ENCODE measurements at regions not wholly inside any gene's neighbourhood (a gene's known extent, or its start where the extent isn't known, plus 50 kb on each side); places are given as distances from the start of the nearest gene placed in this dataset.

DNA sequence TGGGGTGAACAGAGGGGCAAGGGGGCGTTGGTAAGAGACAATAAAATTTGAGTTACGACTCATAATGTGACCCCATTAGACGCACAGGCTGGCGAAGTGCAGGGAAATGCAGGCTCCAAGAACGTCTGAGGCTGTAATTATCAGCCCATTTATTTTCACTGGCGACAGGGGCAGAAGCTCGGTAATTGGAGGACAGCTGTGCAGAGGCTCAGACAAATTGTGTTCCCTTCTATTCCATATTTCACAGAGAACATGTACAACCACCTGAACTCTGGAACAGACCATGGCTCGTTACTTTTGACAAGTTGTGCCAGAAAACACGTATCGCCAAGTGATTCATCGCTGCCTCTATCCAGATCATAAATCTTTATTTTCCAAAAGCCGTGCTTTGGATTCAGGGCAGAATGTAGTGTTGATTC lies 137.3 kb upstream of the FRMD4A start:
- no peak overlapping the region for H3K4me3 ChIP-seq (ENCODE audit: low read length)
- 91% methylated on average over 12 of the region's 12 CpGs for WGBS
- H3K27me3 ChIP-seq (ENCODE audit: insufficient read depth, low read length) = no peaks in the 10 kb centered on the region
- no peak overlapping the region for H3K27ac ChIP-seq (ENCODE audit: low read depth, low read length)
- no peak overlapping the region for H3K9ac ChIP-seq (ENCODE audit: low read depth, low read length)
- H3K36me3 ChIP-seq (ENCODE audit: insufficient read depth, low read length) = no peaks in the 10 kb centered on the region
- peaks cover 3% of the 10 kb centered on the region; the same call in 1 of the 2 replicates for H3K9me3 ChIP-seq (ENCODE audit: insufficient read depth, low read depth, low read length)
- H3K4me1 ChIP-seq (ENCODE audit: insufficient read depth, low read length) = no peaks in the 10 kb centered on the region

DNA sequence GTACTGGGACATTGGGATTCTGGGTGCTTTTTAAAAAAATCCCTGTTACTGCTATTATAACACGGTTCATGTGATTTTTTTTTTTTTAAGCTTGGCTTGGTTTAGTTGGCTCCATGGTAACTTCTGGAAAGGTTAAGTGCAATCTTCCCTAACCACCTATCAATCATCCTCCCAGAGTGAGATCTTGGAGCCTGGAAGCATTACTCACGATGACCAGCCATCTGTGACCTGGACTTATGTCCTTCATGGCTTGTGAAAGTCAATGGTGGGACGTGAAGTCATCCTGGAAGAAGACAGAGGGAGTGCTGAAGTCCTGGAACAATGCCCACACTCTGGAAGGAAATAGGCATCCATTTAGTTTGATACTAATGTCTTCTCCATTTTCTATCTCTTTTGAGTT lies 135.5 kb upstream of the FRMD4A start:
- Histone ChIP-seq H3K4me3 (ENCODE audit: low read length) (no peak overlapping the region), H3K36me3 (ENCODE audit: insufficient read depth, low read length) (no peaks in the 10 kb centered on the region), H3K4me1 (ENCODE audit: insufficient read depth, low read length) (no peaks in the 10 kb centered on the region; the same call in 1 of the 2 replicates), H3K27ac (ENCODE audit: low read depth, low read length) (no peak overlapping the region), H3K27me3 (ENCODE audit: insufficient read depth, low read length) (no peaks in the 10 kb centered on the region), H3K9me3 (ENCODE audit: insufficient read depth, low read depth, low read length) (peaks cover 3% of the 10 kb centered on the region; the same call in 1 of the 2 replicates), H3K9ac (ENCODE audit: low read depth, low read length) (no peak overlapping the region)
- WGBS = 91% methylated on average over 3 of the region's 3 CpGs

DNA sequence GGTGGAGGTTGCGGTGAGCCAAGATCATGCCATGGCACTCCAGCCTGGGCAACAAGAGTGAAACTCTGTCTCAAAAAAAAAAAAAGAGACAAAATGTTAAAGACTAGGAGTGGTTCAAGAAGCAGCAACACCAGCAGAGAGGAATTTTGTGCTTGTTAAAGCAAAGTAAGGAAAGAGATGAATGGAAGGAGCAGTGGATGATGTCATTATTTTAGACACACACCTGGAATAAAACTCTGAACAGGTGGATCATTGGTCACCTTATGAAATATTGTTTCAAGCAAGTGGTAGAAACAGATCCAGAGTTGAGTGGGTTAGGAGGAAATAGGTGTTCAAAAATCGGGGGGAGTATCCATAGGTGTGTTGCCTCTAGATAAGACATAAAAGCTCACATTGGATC lies 129.7 kb upstream of the FRMD4A start:
- H3K27me3 ChIP-seq (ENCODE audit: insufficient read depth, low read length) = no peaks in the 10 kb centered on the region
- H3K4me3 ChIP-seq (ENCODE audit: low read length) = no peak overlapping the region
- peaks cover 6% of the 10 kb centered on the region for H3K9me3 ChIP-seq (ENCODE audit: insufficient read depth, low read depth, low read length)
- H3K27ac ChIP-seq (ENCODE audit: low read depth, low read length) = no peak overlapping the region
- 88% methylated on average over 2 of the region's 2 CpGs for WGBS
- H3K4me1 ChIP-seq (ENCODE audit: insufficient read depth, low read length) = no peaks in the 10 kb centered on the region; the same call in 1 of the 2 replicates
- no peaks in the 10 kb centered on the region for H3K36me3 ChIP-seq (ENCODE audit: insufficient read depth, low read length)
- H3K9ac ChIP-seq (ENCODE audit: low read depth, low read length) = no peak overlapping the region

- H3K9me3 ChIP-seq (ENCODE audit: insufficient read depth, low read depth, low read length) = peaks cover 6% of the 10 kb centered on the region
- H3K4me1 ChIP-seq (ENCODE audit: insufficient read depth, low read length) = no peaks in the 10 kb centered on the region; the same call in 1 of the 2 replicates
- WGBS = 87% methylated on average over 2 of the region's 2 CpGs
- H3K4me3 ChIP-seq (ENCODE audit: low read length) = no peak overlapping the region
- no peaks in the 10 kb centered on the region for H3K36me3 ChIP-seq (ENCODE audit: insufficient read depth, low read length)
- no peaks in the 10 kb centered on the region for H3K27me3 ChIP-seq (ENCODE audit: insufficient read depth, low read length)
- H3K9ac ChIP-seq (ENCODE audit: low read depth, low read length) = no peak overlapping the region
- no peak overlapping the region for H3K27ac ChIP-seq (ENCODE audit: low read depth, low read length)
These were observed 128.9 kb upstream of the FRMD4A start for GRCh38 chr10:14459665-14460064.

- Histone ChIP-seq H3K27ac (ENCODE audit: low read depth, low read length) (no peak overlapping the region), H3K9ac (ENCODE audit: low read depth, low read length) (no peak overlapping the region), H3K4me1 (ENCODE audit: insufficient read depth, low read length) (no peaks in the 10 kb centered on the region; the same call in 1 of the 2 replicates), H3K36me3 (ENCODE audit: insufficient read depth, low read length) (no peaks in the 10 kb centered on the region), H3K9me3 (ENCODE audit: insufficient read depth, low read depth, low read length) (peaks cover 3% of the 10 kb centered on the region), H3K27me3 (ENCODE audit: insufficient read depth, low read length) (no peaks in the 10 kb centered on the region), H3K4me3 (ENCODE audit: low read length) (no peak overlapping the region)
- 88% methylated on average over 2 of the region's 2 CpGs for WGBS
These were observed 126.1 kb upstream of the FRMD4A start for GRCh38 chr10:14456870-14457266.

DNA sequence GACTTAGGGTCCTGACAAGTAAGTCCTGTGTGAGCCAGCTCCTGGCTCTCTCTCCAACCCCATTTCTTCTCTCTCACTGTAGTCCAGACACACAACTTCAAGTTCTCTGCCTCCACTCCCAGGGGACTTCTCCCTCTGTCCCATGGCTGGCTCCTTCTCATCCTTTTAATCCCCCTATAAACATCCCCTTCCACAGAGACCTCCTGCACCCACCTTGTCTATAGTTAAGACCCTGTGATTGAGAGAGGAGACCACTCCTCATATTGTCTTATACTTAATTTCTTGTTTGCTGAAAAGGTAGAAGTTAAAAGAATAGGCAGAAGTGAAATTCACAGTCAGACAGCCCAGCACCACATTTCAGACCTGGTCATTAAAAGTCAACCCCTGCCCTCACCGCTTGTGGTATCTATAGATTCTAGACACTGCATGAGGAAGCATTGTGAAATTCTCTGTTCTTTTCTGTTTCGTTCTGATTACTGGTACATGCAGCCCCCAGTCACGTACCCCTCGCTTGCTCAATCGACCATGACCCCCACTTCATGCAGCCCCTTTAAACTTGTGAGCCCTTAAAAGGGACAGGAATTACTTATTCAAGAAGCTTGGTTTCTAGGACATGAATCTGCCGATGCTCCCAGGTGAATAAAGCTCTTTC lies 125.6 kb upstream of the FRMD4A start:
- H3K27me3 ChIP-seq (ENCODE audit: insufficient read depth, low read length) = no peaks in the 10 kb centered on the region
- no peaks in the 10 kb centered on the region for H3K36me3 ChIP-seq (ENCODE audit: insufficient read depth, low read length)
- 94% methylated on average over 6 of the region's 6 CpGs for WGBS
- H3K27ac ChIP-seq (ENCODE audit: low read depth, low read length) = no peak overlapping the region
- H3K4me3 ChIP-seq (ENCODE audit: low read length) = no peak overlapping the region
- peaks cover 3% of the 10 kb centered on the region for H3K9me3 ChIP-seq (ENCODE audit: insufficient read depth, low read depth, low read length)
- H3K4me1 ChIP-seq (ENCODE audit: insufficient read depth, low read length) = no peaks in the 10 kb centered on the region; the same call in 1 of the 2 replicates
- H3K9ac ChIP-seq (ENCODE audit: low read depth, low read length) = no peak overlapping the region

DNA sequence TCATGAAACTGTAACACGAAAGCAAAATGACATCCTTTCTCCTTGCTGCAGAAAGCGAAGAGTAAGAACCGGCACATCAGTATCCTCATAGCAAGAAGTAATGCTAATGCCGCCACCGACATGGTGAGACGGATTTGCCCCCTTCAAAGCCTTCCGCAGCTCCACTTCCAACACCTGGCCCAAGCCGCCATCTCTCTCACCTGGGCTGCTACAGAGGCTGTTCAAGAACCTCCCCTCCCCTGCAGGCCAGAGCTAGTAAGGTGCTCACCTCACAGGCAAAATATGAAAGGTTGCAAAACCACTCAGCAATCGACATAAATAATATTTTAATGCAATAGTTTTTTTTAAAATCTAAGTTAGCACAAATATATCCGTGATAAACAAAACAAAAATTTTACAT lies 123.9 kb upstream of the FRMD4A start:
- H3K27me3 ChIP-seq (ENCODE audit: insufficient read depth, low read length) = no peaks in the 10 kb centered on the region
- H3K36me3 ChIP-seq (ENCODE audit: insufficient read depth, low read length) = no peaks in the 10 kb centered on the region
- 94% methylated on average over 9 of the region's 10 CpGs for WGBS
- no peaks in the 10 kb centered on the region for H3K4me1 ChIP-seq (ENCODE audit: insufficient read depth, low read length)
- H3K9me3 ChIP-seq (ENCODE audit: insufficient read depth, low read depth, low read length) = peaks cover 3% of the 10 kb centered on the region
- H3K9ac ChIP-seq (ENCODE audit: low read depth, low read length) = no peak overlapping the region
- H3K4me3 ChIP-seq (ENCODE audit: low read length) = no peak overlapping the region
- H3K27ac ChIP-seq (ENCODE audit: low read depth, low read length) = no peak overlapping the region

DNA sequence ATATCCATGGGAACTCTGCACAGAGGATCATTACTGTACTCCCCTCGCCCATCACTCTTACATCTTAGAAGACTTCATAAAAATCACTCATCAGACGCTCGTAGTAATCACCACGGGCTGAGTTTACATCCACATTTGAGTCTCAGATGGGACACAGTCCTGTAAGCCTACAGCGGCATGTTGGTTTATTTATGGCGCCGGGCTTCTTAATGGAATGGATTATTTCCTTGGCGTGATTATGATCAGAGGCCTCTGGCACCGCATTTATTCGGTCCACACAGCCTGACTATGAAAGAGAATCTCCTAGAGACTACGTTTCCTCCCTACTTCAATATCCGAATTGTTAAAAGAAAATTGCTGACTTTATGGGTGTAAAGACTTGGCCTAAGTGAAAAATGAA lies 123.5 kb upstream of the FRMD4A start:
- peaks cover 3% of the 10 kb centered on the region for H3K9me3 ChIP-seq (ENCODE audit: insufficient read depth, low read depth, low read length)
- no peak overlapping the region for H3K4me3 ChIP-seq (ENCODE audit: low read length)
- WGBS = 95% methylated on average over 11 of the region's 12 CpGs
- H3K27ac ChIP-seq (ENCODE audit: low read depth, low read length) = no peak overlapping the region
- H3K36me3 ChIP-seq (ENCODE audit: insufficient read depth, low read length) = no peaks in the 10 kb centered on the region
- no peaks in the 10 kb centered on the region for H3K27me3 ChIP-seq (ENCODE audit: insufficient read depth, low read length)
- no peaks in the 10 kb centered on the region for H3K4me1 ChIP-seq (ENCODE audit: insufficient read depth, low read length)
- H3K9ac ChIP-seq (ENCODE audit: low read depth, low read length) = no peak overlapping the region

- WGBS = 90% methylated on average over 4 of the region's 4 CpGs
- no peaks in the 10 kb centered on the region for H3K4me1 ChIP-seq (ENCODE audit: insufficient read depth, low read length)
- H3K27ac ChIP-seq (ENCODE audit: low read depth, low read length) = no peak overlapping the region
- no peaks in the 10 kb centered on the region for H3K36me3 ChIP-seq (ENCODE audit: insufficient read depth, low read length)
- no peak overlapping the region for H3K9ac ChIP-seq (ENCODE audit: low read depth, low read length)
- H3K27me3 ChIP-seq (ENCODE audit: insufficient read depth, low read length) = no peaks in the 10 kb centered on the region
- H3K4me3 ChIP-seq (ENCODE audit: low read length) = no peak overlapping the region
- H3K9me3 ChIP-seq (ENCODE audit: insufficient read depth, low read depth, low read length) = peaks cover under 1% of the 10 kb centered on the region
These were observed 122.9 kb upstream of the FRMD4A start for GRCh38 chr10:14453593-14453992.

DNA sequence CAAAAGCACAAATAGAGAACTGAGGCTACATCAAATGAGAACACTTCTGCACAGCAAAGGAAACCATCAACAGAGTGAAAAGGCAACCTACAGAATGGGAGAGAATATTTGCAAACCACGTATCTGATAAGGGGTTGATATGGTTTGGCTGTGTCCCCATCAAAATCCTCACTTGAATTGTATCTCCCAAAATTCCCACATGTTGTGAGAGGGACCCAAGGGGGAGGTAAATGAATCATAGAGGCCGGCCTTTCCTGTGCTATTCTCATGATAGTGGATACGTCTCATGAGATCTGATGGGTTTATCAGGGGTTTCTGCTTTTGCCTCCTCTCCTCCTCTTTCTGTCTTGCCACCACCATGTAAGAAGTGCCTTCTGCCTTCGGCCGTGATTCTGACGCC lies 120.6 kb upstream of the FRMD4A start:
- Histone ChIP-seq H3K4me3 (ENCODE audit: low read length) (no peak overlapping the region), H3K9me3 (ENCODE audit: insufficient read depth, low read depth, low read length) (no peaks in the 10 kb centered on the region), H3K27ac (ENCODE audit: low read depth, low read length) (no peak overlapping the region), H3K9ac (ENCODE audit: low read depth, low read length) (no peak overlapping the region), H3K36me3 (ENCODE audit: insufficient read depth, low read length) (no peaks in the 10 kb centered on the region), H3K27me3 (ENCODE audit: insufficient read depth, low read length) (no peaks in the 10 kb centered on the region), H3K4me1 (ENCODE audit: insufficient read depth, low read length) (no peaks in the 10 kb centered on the region)
- 89% methylated on average over 6 of the region's 6 CpGs for WGBS

- Histone ChIP-seq H3K36me3 (ENCODE audit: insufficient read depth, low read length) (no peaks in the 10 kb centered on the region), H3K4me1 (ENCODE audit: insufficient read depth, low read length) (no peaks in the 10 kb centered on the region), H3K9me3 (ENCODE audit: insufficient read depth, low read depth, low read length) (no peaks in the 10 kb centered on the region), H3K27ac (ENCODE audit: low read depth, low read length) (no peak overlapping the region), H3K4me3 (ENCODE audit: low read length) (no peak overlapping the region), H3K27me3 (ENCODE audit: insufficient read depth, low read length) (no peaks in the 10 kb centered on the region), H3K9ac (ENCODE audit: low read depth, low read length) (no peak overlapping the region)
- WGBS = 94% methylated on average over 3 of the region's 3 CpGs
These were observed 119.3 kb upstream of the FRMD4A start for GRCh38 chr10:14450041-14450491.

All from HUES64 (cell line).